Parathyroid adenoma (tissue), 2 donors: ENCODE measurements at regions not wholly inside any gene's neighbourhood (a gene's known extent, or its start where the extent isn't known, plus 50 kb on each side); places are given as distances from the start of the nearest gene placed in this dataset.
A peak's percentile ranks its signal among the peaks of the same experiment; 100 is the strongest.

Experiments used
- H2AFZ ChIP-seq: fragments of 300-600 bp; sonication (generic); one replicate; pipeline ENCODE4 v1.7.0; 2017; ENCODE audit warnings: antibody characterized with exemption, mild to moderate bottlenecking
- H3K27ac ChIP-seq: fragments of 300-600 bp; sonication (generic); one replicate; pipeline ENCODE4 v1.7.0; 2017
- H3K27me3 ChIP-seq: fragments of 300-600 bp; sonication (generic); one replicate; pipeline ENCODE4 v1.7.0; 2017; ENCODE audit warnings: low read length; ENCODE audit not compliant: control insufficient read depth, insufficient read depth
- H3K36me3 ChIP-seq: fragments of 300-600 bp; sonication (generic); one replicate; pipeline ENCODE4 v1.7.0; 2017; ENCODE audit warnings: low read length; ENCODE audit not compliant: control insufficient read depth, insufficient read depth
- H3K4me1 ChIP-seq: fragments of 300-600 bp; sonication (generic); one replicate; pipeline ENCODE4 v1.7.0; 2017; ENCODE audit warnings: control low read depth
- H3K4me2 ChIP-seq: fragments of 300-600 bp; sonication (generic); one replicate; pipeline ENCODE4 v1.7.0; 2017; ENCODE audit warnings: low read length
- H3K4me3 ChIP-seq: fragments of 300-600 bp; sonication (generic); one replicate; pipeline ENCODE4 v1.7.0; 2017; ENCODE audit warnings: low read depth, low read length
- H3K79me2 ChIP-seq: fragments of 300-600 bp; sonication (generic); one replicate; pipeline ENCODE4 v1.7.0; 2017; ENCODE audit warnings: control low read depth
- H3K9ac ChIP-seq: fragments of 300-600 bp; sonication (generic); one replicate; pipeline ENCODE4 v1.7.0; 2017; ENCODE audit warnings: mild to moderate bottlenecking
- H3K9me3 ChIP-seq: fragments of 300-600 bp; sonication (generic); one replicate; pipeline ENCODE4 v1.7.0; 2017; ENCODE audit warnings: low read length; ENCODE audit not compliant: control insufficient read depth
- CTCF ChIP-seq: fragments of 300-600 bp; sonication (generic); IDR thresholded peaks from one replicate; pipeline ENCODE4 v1.7.0; 2017; ENCODE audit warnings: antibody characterized with exemption, mild to moderate bottlenecking
- donor health status: primary hyperparathyroidism.

GRCh38 chr5:159533197-159533596 lies 202.9 kb upstream of the IL12B start:
- Histone ChIP-seq H2AFZ (peak overlapping the region; percentile 25), H3K4me1 (peaks cover 6% of the 10 kb centered on the region), H3K27ac (no peak overlapping the region), H3K9me3 (no peaks in the 10 kb centered on the region), H3K36me3 (no peaks in the 10 kb centered on the region), H3K9ac (no peak overlapping the region), H3K79me2 (no peaks in the 10 kb centered on the region), H3K4me3 (no peak overlapping the region), H3K4me2 (peak overlapping the region; percentile 41), H3K27me3 (no peaks in the 10 kb centered on the region)
- TF ChIP-seq CTCF: no peak

GRCh38 chr5:159536166-159536565 lies 205.9 kb upstream of the IL12B start:
- H3K4me3 ChIP-seq: no peak overlapping the region
- H3K79me2 ChIP-seq: no peaks in the 10 kb centered on the region
- no peak overlapping the region for H3K9ac ChIP-seq
- no peaks in the 10 kb centered on the region for H3K9me3 ChIP-seq
- TF ChIP-seq CTCF: no peak
- no peak overlapping the region for H2AFZ ChIP-seq
- no peak overlapping the region for H3K4me2 ChIP-seq
- peaks cover 6% of the 10 kb centered on the region for H3K4me1 ChIP-seq
- H3K27me3 ChIP-seq: no peaks in the 10 kb centered on the region
- H3K36me3 ChIP-seq: no peaks in the 10 kb centered on the region
- no peak overlapping the region for H3K27ac ChIP-seq

GRCh38 chr5:159536646-159537045 lies 206.4 kb upstream of the IL12B start:
- no peaks in the 10 kb centered on the region for H3K36me3 ChIP-seq
- H3K4me3 ChIP-seq: no peak overlapping the region
- no peaks in the 10 kb centered on the region for H3K9me3 ChIP-seq
- TF ChIP-seq CTCF: no peak
- no peak overlapping the region for H2AFZ ChIP-seq
- H3K4me1 ChIP-seq: peaks cover 6% of the 10 kb centered on the region
- no peak overlapping the region for H3K9ac ChIP-seq
- no peaks in the 10 kb centered on the region for H3K79me2 ChIP-seq
- no peaks in the 10 kb centered on the region for H3K27me3 ChIP-seq
- H3K4me2 ChIP-seq: no peak overlapping the region
- H3K27ac ChIP-seq: no peak overlapping the region

GRCh38 chr5:159539678-159540077 lies 209.4 kb upstream of the IL12B start:
- no peak overlapping the region for H3K27ac ChIP-seq

More at GRCh38 chr5:159539678-159540077, 209.4 kb upstream of the IL12B start:
- H3K4me2 ChIP-seq: no peak overlapping the region
- H3K4me3 ChIP-seq: no peak overlapping the region
- TF ChIP-seq CTCF: no peak
- no peaks in the 10 kb centered on the region for H3K27me3 ChIP-seq
- no peak overlapping the region for H2AFZ ChIP-seq
- H3K9ac ChIP-seq: no peak overlapping the region
- H3K36me3 ChIP-seq: no peaks in the 10 kb centered on the region
- no peaks in the 10 kb centered on the region for H3K79me2 ChIP-seq
- H3K9me3 ChIP-seq: no peaks in the 10 kb centered on the region
- H3K4me1 ChIP-seq: no peaks in the 10 kb centered on the region
